Smooth muscle cell (in vitro differentiated cells): ENCODE measurements at regions not wholly inside any gene's neighbourhood (a gene's known extent, or its start where the extent isn't known, plus 50 kb on each side); places are given as distances from the start of the nearest gene placed in this dataset.

Experiments
- DNase-seq: peaks from one replicate; lab custom pipeline; 2025; ENCODE audit not compliant: unreplicated experiment; lab: John Stamatoyannopoulos, UW
- H2AFZ ChIP-seq: fragments of 200-600 bp; sonication (generic); 2 replicates; pipeline ENCODE4 v1.6.0; 2016; ENCODE audit warnings: antibody characterized with exemption, low read depth, mild to moderate bottlenecking
- H3F3A ChIP-seq: fragments of 200-600 bp; sonication (generic); 2 replicates; pipeline ENCODE4 v1.6.0; 2017; ENCODE audit warnings: antibody characterized with exemption, low read depth
- H3K27ac ChIP-seq: fragments of 200-600 bp; sonication (generic); 2 replicates; pipeline ENCODE4 v1.5.1; 2016; ENCODE audit warnings: low read depth, mild to moderate bottlenecking
- H3K27me3 ChIP-seq: fragments of 200-600 bp; sonication (generic); 2 replicates; pipeline ENCODE4 v1.6.1; 2016; ENCODE audit warnings: low read depth, mild to moderate bottlenecking
- H3K36me3 ChIP-seq: fragments of 200-600 bp; sonication (generic); 2 replicates; pipeline ENCODE4 v1.5.1; 2016; ENCODE audit warnings: low read depth
- H3K4me1 ChIP-seq: fragments of 200-600 bp; sonication (generic); 2 replicates; pipeline ENCODE4 v1.5.1; 2016; ENCODE audit warnings: low read depth
- H3K4me2 ChIP-seq: fragments of 200-600 bp; sonication (generic); 2 replicates; pipeline ENCODE4 v1.6.0; 2016; ENCODE audit warnings: mild to moderate bottlenecking
- H3K4me3 ChIP-seq: fragments of 200-600 bp; sonication (generic); 2 replicates; pipeline ENCODE4 v1.5.1; 2016; ENCODE audit warnings: mild to moderate bottlenecking
- H3K79me2 ChIP-seq: fragments of 200-600 bp; sonication (generic); 2 replicates; pipeline ENCODE4 v1.6.0; 2016; ENCODE audit warnings: low read depth, mild to moderate bottlenecking
- H3K9ac ChIP-seq: fragments of 200-600 bp; sonication (generic); 2 replicates; pipeline ENCODE4 v1.6.0; 2016; ENCODE audit warnings: low read depth
- H3K9me3 ChIP-seq: fragments of 200-600 bp; sonication (generic); replicated peaks from 2 replicates; pipeline ENCODE4 v1.5.1; 2016; ENCODE audit warnings: low read depth
- H4K20me1 ChIP-seq: fragments of 200-600 bp; sonication (generic); 2 replicates; pipeline ENCODE4 v1.6.0; 2016; ENCODE audit warnings: low read depth
- CTCF ChIP-seq: fragments of 200-600 bp; sonication (generic); IDR thresholded peaks from 2 replicates; pipeline ENCODE4 v1.5.1; 2017; ENCODE audit warnings: borderline replicate concordance, mild to moderate bottlenecking, antibody characterized with exemption; ENCODE audit not compliant: insufficient read depth, poor library complexity, severe bottlenecking
- WGBS: methylation state at CpG from one replicate; pipeline ENCODE4 v1.1.7; 2016; ENCODE audit warnings: low lambda C conversion rate; 5-methylcytosine and 5-hydroxymethylcytosine counted together

- H4K20me1 ChIP-seq: no peaks in the 10 kb centered on the region
- H2AFZ ChIP-seq: no peak overlapping the region
- no peaks in the 10 kb centered on the region for H3K9me3 ChIP-seq
- WGBS: 78% methylated on average over 1 of the region's 1 CpG
- no peaks in the 10 kb centered on the region for H3F3A ChIP-seq
- H3K27ac ChIP-seq: no peak overlapping the region
- H3K4me2 ChIP-seq: no peak overlapping the region
- H3K27me3 ChIP-seq: no peaks in the 10 kb centered on the region
- no peak overlapping the region for H3K9ac ChIP-seq
- H3K4me3 ChIP-seq: no peak overlapping the region
- no peaks in the 10 kb centered on the region for H3K36me3 ChIP-seq
- H3K79me2 ChIP-seq: no peaks in the 10 kb centered on the region
- no peak for DNase-seq
- H3K4me1 ChIP-seq: no peaks in the 10 kb centered on the region
- TF ChIP-seq CTCF: no peak
These were observed 223.5 kb downstream of the RNF152 start for GRCh38 chr18:61669320-61669719.

GRCh38 chr18:61666876-61667590, 225.8 kb downstream of the RNF152 start:
- H3K9me3 ChIP-seq: no peaks in the 10 kb centered on the region
- WGBS: 95% methylated on average over 2 of the region's 2 CpGs
- no peak overlapping the region for H3K4me3 ChIP-seq
- DNase-seq: no peak
- no peak overlapping the region for H3K27ac ChIP-seq
- no peaks in the 10 kb centered on the region for H3K79me2 ChIP-seq
- no peak overlapping the region for H3K9ac ChIP-seq
- no peak for TF ChIP-seq CTCF
- H3K36me3 ChIP-seq: no peaks in the 10 kb centered on the region
- no peaks in the 10 kb centered on the region for H3F3A ChIP-seq
- no peak overlapping the region for H3K4me2 ChIP-seq
- H2AFZ ChIP-seq: no peak overlapping the region
- H3K4me1 ChIP-seq: no peaks in the 10 kb centered on the region
- H4K20me1 ChIP-seq: no peaks in the 10 kb centered on the region
- no peaks in the 10 kb centered on the region for H3K27me3 ChIP-seq

- Histone ChIP-seq H3K4me3 (no peak overlapping the region), H3K9me3 (no peaks in the 10 kb centered on the region), H3F3A (no peaks in the 10 kb centered on the region), H3K4me2 (no peak overlapping the region), H3K4me1 (no peaks in the 10 kb centered on the region), H2AFZ (no peak overlapping the region), H4K20me1 (no peaks in the 10 kb centered on the region), H3K36me3 (no peaks in the 10 kb centered on the region), H3K27me3 (no peaks in the 10 kb centered on the region), H3K27ac (no peak overlapping the region), H3K9ac (no peak overlapping the region), H3K79me2 (no peaks in the 10 kb centered on the region)
- 63% methylated on average over 6 of the region's 6 CpGs for WGBS
- DNase-seq: no peak
- TF ChIP-seq CTCF: no peak
These were observed 228.3 kb downstream of the RNF152 start for GRCh38 chr18:61664419-61665084.
